Neural progenitor cell (in vitro differentiated cells): ENCODE measurements at regions not wholly inside any gene's neighbourhood (a gene's known extent, or its start where the extent isn't known, plus 50 kb on each side); places are given as distances from the start of the nearest gene placed in this dataset.
A peak's percentile ranks its signal among the peaks of the same experiment; 100 is the strongest.

Experiments
- DNase-seq: peaks from one replicate; pipeline ENCODE4 v3.0.0-alpha.2; 2016; ENCODE audit warnings: low spot score
- H2AFZ ChIP-seq: fragments of 200-600 bp; sonication (generic); replicated peaks from 2 replicates; pipeline ENCODE4 v1.6.1; 2016; ENCODE audit warnings: antibody characterized with exemption
- H3F3A ChIP-seq: fragments of 200-600 bp; sonication (generic); 2 replicates; pipeline ENCODE4 v1.6.1; 2016; ENCODE audit warnings: antibody characterized with exemption, low read depth
- H3K27ac ChIP-seq: fragments of 200-600 bp; sonication (generic); 2 replicates; pipeline ENCODE4 v1.5.1; 2016; ENCODE audit warnings: mild to moderate bottlenecking
- H3K27me3 ChIP-seq: fragments of 200-600 bp; sonication (generic); 2 replicates; pipeline ENCODE4 v1.6.1; 2016; ENCODE audit warnings: mild to moderate bottlenecking, moderate library complexity
- H3K36me3 ChIP-seq: fragments of 200-600 bp; sonication (generic); 2 replicates; pipeline ENCODE4 v1.5.1; 2016
- H3K4me1 ChIP-seq: fragments of 200-600 bp; sonication (generic); 2 replicates; pipeline ENCODE4 v1.6.1; 2016; ENCODE audit warnings: mixed run types
- H3K4me2 ChIP-seq: fragments of 200-600 bp; sonication (generic); 2 replicates; pipeline ENCODE4 v1.6.1; 2016
- H3K4me3 ChIP-seq: fragments of 200-600 bp; sonication (generic); 2 replicates; pipeline ENCODE4 v1.5.1; 2016
- H3K79me2 ChIP-seq: fragments of 200-600 bp; sonication (generic); 2 replicates; pipeline ENCODE4 v1.6.1; 2016; ENCODE audit warnings: low read depth
- H3K9ac ChIP-seq: fragments of 200-600 bp; sonication (generic); 2 replicates; pipeline ENCODE4 v1.6.1; 2016
- H3K9me3 ChIP-seq: fragments of 200-600 bp; sonication (generic); 2 replicates; pipeline ENCODE4 v1.5.1; 2016; ENCODE audit warnings: low read depth
- H4K20me1 ChIP-seq: fragments of 200-600 bp; sonication (generic); 2 replicates; pipeline ENCODE4 v1.6.1; 2016; ENCODE audit warnings: low read depth
- H3K27ac Mint-ChIP-seq: 3 replicates; pipeline ENCODE4 v1.8.0; 2021; ENCODE audit warnings: mixed read lengths
- H3K27me3 Mint-ChIP-seq: 2 replicates; pipeline ENCODE4 v1.8.0; 2022; ENCODE audit warnings: low read depth, mild to moderate bottlenecking, inconsistent platforms, moderate library complexity, mixed read lengths; ENCODE audit not compliant: insufficient read depth
- H3K36me3 Mint-ChIP-seq: 3 replicates; pipeline ENCODE4 v1.8.0; 2021; ENCODE audit warnings: mixed read lengths
- H3K4me1 Mint-ChIP-seq: 3 replicates; pipeline ENCODE4 v1.8.0; 2021; ENCODE audit warnings: mixed read lengths
- H3K4me3 Mint-ChIP-seq: 3 replicates; pipeline ENCODE4 v1.8.0; 2021; ENCODE audit warnings: mild to moderate bottlenecking, moderate library complexity, mixed read lengths
- H3K9me3 Mint-ChIP-seq: 3 replicates; pipeline ENCODE4 v1.8.0; 2020; ENCODE audit warnings: mixed read lengths
- CTCF ChIP-seq: fragments of 200-600 bp; sonication (generic); IDR thresholded peaks from 2 replicates; pipeline ENCODE4 v1.5.1; 2017; ENCODE audit warnings: antibody characterized with exemption, mild to moderate bottlenecking
- EZH2 ChIP-seq: fragments of 200-600 bp; sonication (generic); IDR thresholded peaks from 2 replicates; pipeline ENCODE4 v1.6.1; 2017; ENCODE audit warnings: antibody characterized with exemption, mild to moderate bottlenecking, moderate library complexity
- EZH2phosphoT487 ChIP-seq: fragments of 200-600 bp; sonication (generic); IDR thresholded peaks from 2 replicates; pipeline ENCODE4 v1.6.1; 2017; ENCODE audit warnings: antibody characterized with exemption

DNA sequence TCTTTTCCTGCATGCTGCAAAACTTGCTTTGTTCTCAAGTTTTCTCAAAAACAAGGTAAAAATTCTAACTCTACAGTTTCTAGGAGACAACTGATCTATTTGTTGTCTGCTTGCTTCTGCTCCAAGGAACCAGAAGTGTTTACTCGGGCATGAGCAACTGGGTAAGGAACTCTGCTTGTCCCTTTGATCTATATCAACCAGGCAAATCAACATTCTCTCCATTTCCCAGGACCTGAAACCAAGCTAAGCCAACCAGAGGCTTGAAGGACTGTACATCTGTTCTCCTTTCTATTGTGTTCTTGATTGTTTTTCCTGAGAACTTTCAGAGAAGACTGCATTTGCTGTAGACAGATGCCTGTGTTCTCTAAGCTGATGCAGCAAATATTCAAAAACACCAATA lies 335.0 kb upstream of the KCNH7 start:
- Histone ChIP-seq H3K4me1 (peaks cover 39% of the 10 kb centered on the region), H3K36me3 (no peaks in the 10 kb centered on the region), H3K27me3 (no peaks in the 10 kb centered on the region), H4K20me1 (no peaks in the 10 kb centered on the region), H3K4me3 (no peak overlapping the region), H2AFZ (peak overlapping the region; percentile 23), H3K4me2 (no peak overlapping the region), H3K9me3 (no peaks in the 10 kb centered on the region), H3K9ac (no peak overlapping the region), H3F3A (no peaks in the 10 kb centered on the region), H3K79me2 (no peaks in the 10 kb centered on the region), H3K27ac (no peak overlapping the region)
- DNase-seq: no peak
- Mint-ChIP-seq H3K27me3 (no peaks in the 10 kb centered on the region), H3K27ac (no peak overlapping the region), H3K4me3 (no peak overlapping the region), H3K4me1 (peaks cover 8% of the 10 kb centered on the region), H3K9me3 (no peaks in the 10 kb centered on the region), H3K36me3 (no peaks in the 10 kb centered on the region)
- no peak for TF ChIP-seq EZH2
- TF ChIP-seq CTCF: no peak
- TF ChIP-seq EZH2phosphoT487: no peak

DNA sequence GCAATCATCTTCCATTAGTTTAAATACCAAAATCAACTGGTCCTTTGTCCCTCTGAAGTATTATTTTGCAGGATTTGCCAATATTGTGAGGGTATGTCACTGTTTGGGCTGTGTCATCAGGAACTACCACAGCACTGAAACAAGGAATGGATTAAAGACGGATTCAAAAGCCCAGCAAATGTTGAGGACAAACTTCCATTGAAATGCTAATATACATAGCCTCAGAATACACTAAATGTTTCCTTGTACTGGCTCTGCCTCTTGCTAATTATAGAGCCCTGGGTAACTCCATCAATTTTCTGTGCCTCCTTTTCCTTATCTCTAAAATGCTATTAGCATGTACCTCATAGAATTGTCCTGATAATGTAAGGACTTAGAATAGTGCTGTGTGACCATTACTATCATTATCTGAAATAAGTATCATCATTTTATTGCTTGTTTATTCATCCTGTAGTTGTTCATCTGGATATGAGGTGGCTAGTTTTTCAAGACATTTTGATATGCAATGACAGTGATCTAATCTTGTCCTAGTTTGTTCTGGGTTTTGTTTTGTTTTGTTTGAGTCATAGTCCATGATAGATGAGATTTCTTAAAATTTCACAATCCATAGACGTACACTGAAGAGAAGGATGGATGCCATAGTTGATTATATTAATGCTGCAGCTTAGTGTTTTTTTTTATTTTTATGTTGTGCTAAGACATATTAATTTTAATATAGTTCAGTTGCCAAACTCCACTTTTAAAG lies 333.4 kb upstream of the KCNH7 start:
- no peak overlapping the region for H2AFZ ChIP-seq

GRCh38 chr2:163157891-163158496 lies 319.4 kb upstream of the KCNH7 start:
- H3K27ac Mint-ChIP-seq: no peak overlapping the region
- Histone ChIP-seq H2AFZ (no peak overlapping the region), H3K27ac (no peak overlapping the region), H3K4me1 (no peaks in the 10 kb centered on the region), H3K4me2 (no peak overlapping the region), H3K36me3 (no peaks in the 10 kb centered on the region), H3K9ac (no peak overlapping the region), H4K20me1 (no peaks in the 10 kb centered on the region), H3F3A (no peaks in the 10 kb centered on the region), H3K27me3 (no peaks in the 10 kb centered on the region), H3K79me2 (no peaks in the 10 kb centered on the region), H3K9me3 (no peaks in the 10 kb centered on the region), H3K4me3 (no peak overlapping the region)
- no peaks in the 10 kb centered on the region for H3K9me3 Mint-ChIP-seq
- TF ChIP-seq CTCF (no peak), EZH2 (no peak), EZH2phosphoT487 (no peak)
- no peak for DNase-seq
- no peaks in the 10 kb centered on the region for H3K36me3 Mint-ChIP-seq
- no peaks in the 10 kb centered on the region for H3K4me1 Mint-ChIP-seq
- H3K4me3 Mint-ChIP-seq: no peak overlapping the region
- no peaks in the 10 kb centered on the region for H3K27me3 Mint-ChIP-seq

More for the DNA sequence above, 333.4 kb upstream of the KCNH7 start:
- H3K4me2 ChIP-seq: peak overlapping the region; percentile 52
- no peak overlapping the region for H3K4me3 Mint-ChIP-seq
- no peak overlapping the region for H3K9ac ChIP-seq
- peaks cover 33% of the 10 kb centered on the region for H3K4me1 ChIP-seq
- H3K4me1 Mint-ChIP-seq: peaks cover 8% of the 10 kb centered on the region
- no peaks in the 10 kb centered on the region for H4K20me1 ChIP-seq
- peaks cover 3% of the 10 kb centered on the region for H3F3A ChIP-seq
- H3K27me3 ChIP-seq: no peaks in the 10 kb centered on the region
- TF ChIP-seq EZH2: no peak
- TF ChIP-seq CTCF: no peak
- no peak for TF ChIP-seq EZH2phosphoT487
- no peaks in the 10 kb centered on the region for H3K36me3 Mint-ChIP-seq
- no peaks in the 10 kb centered on the region for H3K79me2 ChIP-seq
- H3K27ac ChIP-seq: peak overlapping the region; percentile 38
- H3K27me3 Mint-ChIP-seq: no peaks in the 10 kb centered on the region
- H3K36me3 ChIP-seq: no peaks in the 10 kb centered on the region
- DNase-seq: peak; percentile 35
- no peak overlapping the region for H3K4me3 ChIP-seq
- no peak overlapping the region for H3K27ac Mint-ChIP-seq
- peaks cover 2% of the 10 kb centered on the region for H3K9me3 Mint-ChIP-seq
- no peaks in the 10 kb centered on the region for H3K9me3 ChIP-seq
